ENCODE measurements at regions not wholly inside any gene's neighbourhood (a gene's known extent, or its start where the extent isn't known, plus 50 kb on each side); places are given as distances from the start of the nearest gene placed in this dataset.

- TF ChIP-seq EP300 (IDR thresholded peaks at IDR 0.05) (no peak), POLR2AphosphoS5 (IDR thresholded peaks at IDR 0.05) (no peak)
- TF ChIP-seq, protein P1, sequence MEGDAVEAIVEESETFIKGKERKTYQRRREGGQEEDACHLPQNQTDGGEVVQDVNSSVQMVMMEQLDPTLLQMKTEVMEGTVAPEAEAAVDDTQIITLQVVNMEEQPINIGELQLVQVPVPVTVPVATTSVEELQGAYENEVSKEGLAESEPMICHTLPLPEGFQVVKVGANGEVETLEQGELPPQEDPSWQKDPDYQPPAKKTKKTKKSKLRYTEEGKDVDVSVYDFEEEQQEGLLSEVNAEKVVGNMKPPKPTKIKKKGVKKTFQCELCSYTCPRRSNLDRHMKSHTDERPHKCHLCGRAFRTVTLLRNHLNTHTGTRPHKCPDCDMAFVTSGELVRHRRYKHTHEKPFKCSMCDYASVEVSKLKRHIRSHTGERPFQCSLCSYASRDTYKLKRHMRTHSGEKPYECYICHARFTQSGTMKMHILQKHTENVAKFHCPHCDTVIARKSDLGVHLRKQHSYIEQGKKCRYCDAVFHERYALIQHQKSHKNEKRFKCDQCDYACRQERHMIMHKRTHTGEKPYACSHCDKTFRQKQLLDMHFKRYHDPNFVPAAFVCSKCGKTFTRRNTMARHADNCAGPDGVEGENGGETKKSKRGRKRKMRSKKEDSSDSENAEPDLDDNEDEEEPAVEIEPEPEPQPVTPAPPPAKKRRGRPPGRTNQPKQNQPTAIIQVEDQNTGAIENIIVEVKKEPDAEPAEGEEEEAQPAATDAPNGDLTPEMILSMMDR (IDR thresholded peaks at IDR 0.05): no peak
Measured at GRCh38 chr1:34425785-34426184, 249.1 kb downstream of the C1orf94 start.
